ENCODE measurements at regions not wholly inside any gene's neighbourhood (a gene's known extent, or its start where the extent isn't known, plus 50 kb on each side); places are given as distances from the start of the nearest gene placed in this dataset.
"Not testable (repeated sequence)": the region's sequence is repeated elsewhere in the genome, so short reads cannot be mapped to it uniquely, and the experiment has no call there.

DNA sequence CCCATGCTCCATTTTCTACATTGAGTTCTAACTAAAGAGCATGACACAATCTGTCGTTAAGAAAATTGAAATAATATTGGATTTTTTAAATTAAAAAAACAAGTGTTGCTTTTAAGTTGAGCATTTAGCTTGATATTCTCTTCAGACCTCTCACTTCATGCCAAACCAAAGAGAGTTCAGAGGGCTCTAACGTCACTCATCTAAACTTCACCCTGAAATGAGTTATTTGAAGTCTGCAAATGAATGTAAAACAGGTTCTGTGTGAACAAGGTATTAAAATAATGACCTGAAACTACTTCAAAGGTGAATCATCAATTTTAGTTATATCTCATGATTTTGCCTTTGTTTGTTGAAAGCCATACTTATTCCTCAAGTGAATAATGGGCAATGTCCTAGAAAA lies 61.8 kb downstream of the MRPL57 start:
- Histone ChIP-seq H3K9me3 (ENCODE audit: control insufficient read depth, low read length) (no peaks in the 10 kb centered on the region), H3K4me1 (no peaks in the 10 kb centered on the region), H3K4me2 (ENCODE audit: low read length) (no peak overlapping the region), H3K27me3 (ENCODE audit: control insufficient read depth, insufficient read depth, low read length) (no peaks in the 10 kb centered on the region), H3K4me3 (ENCODE audit: low read depth, low read length) (no peak overlapping the region), H3K79me2 (no peaks in the 10 kb centered on the region), H3K36me3 (ENCODE audit: control insufficient read depth, insufficient read depth, low read length) (no peaks in the 10 kb centered on the region), H3K27ac (no peak overlapping the region), H3K9ac (no peak overlapping the region), H2AFZ (no peak overlapping the region)
- TF ChIP-seq, protein P1, sequence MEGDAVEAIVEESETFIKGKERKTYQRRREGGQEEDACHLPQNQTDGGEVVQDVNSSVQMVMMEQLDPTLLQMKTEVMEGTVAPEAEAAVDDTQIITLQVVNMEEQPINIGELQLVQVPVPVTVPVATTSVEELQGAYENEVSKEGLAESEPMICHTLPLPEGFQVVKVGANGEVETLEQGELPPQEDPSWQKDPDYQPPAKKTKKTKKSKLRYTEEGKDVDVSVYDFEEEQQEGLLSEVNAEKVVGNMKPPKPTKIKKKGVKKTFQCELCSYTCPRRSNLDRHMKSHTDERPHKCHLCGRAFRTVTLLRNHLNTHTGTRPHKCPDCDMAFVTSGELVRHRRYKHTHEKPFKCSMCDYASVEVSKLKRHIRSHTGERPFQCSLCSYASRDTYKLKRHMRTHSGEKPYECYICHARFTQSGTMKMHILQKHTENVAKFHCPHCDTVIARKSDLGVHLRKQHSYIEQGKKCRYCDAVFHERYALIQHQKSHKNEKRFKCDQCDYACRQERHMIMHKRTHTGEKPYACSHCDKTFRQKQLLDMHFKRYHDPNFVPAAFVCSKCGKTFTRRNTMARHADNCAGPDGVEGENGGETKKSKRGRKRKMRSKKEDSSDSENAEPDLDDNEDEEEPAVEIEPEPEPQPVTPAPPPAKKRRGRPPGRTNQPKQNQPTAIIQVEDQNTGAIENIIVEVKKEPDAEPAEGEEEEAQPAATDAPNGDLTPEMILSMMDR (IDR thresholded peaks at IDR 0.05), result no peak

DNA sequence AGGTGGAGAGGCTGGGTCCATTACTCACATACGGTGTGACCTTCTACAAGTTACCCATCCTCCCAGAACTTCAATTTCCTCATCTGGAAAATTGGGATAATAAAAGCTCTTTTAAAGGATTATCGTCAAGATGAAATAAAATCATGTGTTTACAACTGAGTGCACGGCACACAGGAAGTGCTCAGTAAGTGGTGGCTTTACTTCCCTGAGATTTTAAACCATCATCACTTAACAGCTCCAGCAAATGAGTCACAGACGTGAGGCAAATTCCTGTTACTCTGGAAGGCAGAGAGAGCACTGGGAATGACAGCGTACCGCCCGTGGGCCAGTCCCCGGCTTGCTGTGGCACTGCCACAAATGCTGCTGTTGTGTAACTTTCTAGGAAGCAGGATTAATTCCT lies 64.1 kb downstream of the MRPL57 start:
- Histone ChIP-seq H3K79me2 (no peaks in the 10 kb centered on the region), H3K27ac (no peak overlapping the region), H3K9me3 (ENCODE audit: control insufficient read depth, low read length) (no peaks in the 10 kb centered on the region), H2AFZ (no peak overlapping the region), H3K4me3 (ENCODE audit: low read depth, low read length) (no peak overlapping the region), H3K36me3 (ENCODE audit: control insufficient read depth, insufficient read depth, low read length) (no peaks in the 10 kb centered on the region), H3K4me1 (peaks cover 2% of the 10 kb centered on the region), H3K4me2 (ENCODE audit: low read length) (no peak overlapping the region), H3K9ac (no peak overlapping the region), H3K27me3 (ENCODE audit: control insufficient read depth, insufficient read depth, low read length) (no peaks in the 10 kb centered on the region)
- TF ChIP-seq, protein P1 (IDR thresholded peaks at IDR 0.05), result no peak

DNA sequence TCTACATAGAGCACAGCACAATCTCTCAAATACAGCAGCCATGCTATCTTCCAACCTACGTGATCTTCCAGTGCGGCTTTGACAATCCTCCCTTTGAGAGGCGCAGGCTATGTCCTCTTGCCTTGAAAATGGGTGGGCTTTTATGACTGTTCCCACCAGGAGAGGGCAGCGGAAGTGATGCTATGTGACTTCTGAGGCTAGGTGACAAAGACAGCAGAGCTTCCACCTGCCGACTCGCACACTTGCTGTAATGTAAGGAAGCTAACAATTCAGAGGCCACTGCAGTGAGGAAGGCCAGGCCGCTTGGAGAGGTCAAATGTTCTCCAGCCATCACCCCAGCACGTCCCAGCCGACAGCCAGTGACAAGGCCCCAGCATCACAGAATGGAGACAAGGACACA lies 65.8 kb downstream of the MRPL57 start:
- Histone ChIP-seq H3K4me1 (peaks cover 2% of the 10 kb centered on the region), H3K9me3 (ENCODE audit: control insufficient read depth, low read length) (no peaks in the 10 kb centered on the region), H3K4me3 (ENCODE audit: low read depth, low read length) (no peak overlapping the region), H2AFZ (no peak overlapping the region), H3K9ac (no peak overlapping the region), H3K27ac (no peak overlapping the region), H3K4me2 (ENCODE audit: low read length) (no peak overlapping the region), H3K36me3 (ENCODE audit: control insufficient read depth, insufficient read depth, low read length) (no peaks in the 10 kb centered on the region), H3K79me2 (no peaks in the 10 kb centered on the region), H3K27me3 (ENCODE audit: control insufficient read depth, insufficient read depth, low read length) (no peaks in the 10 kb centered on the region)
- TF ChIP-seq, protein P1 (IDR thresholded peaks at IDR 0.05), result no peak

DNA sequence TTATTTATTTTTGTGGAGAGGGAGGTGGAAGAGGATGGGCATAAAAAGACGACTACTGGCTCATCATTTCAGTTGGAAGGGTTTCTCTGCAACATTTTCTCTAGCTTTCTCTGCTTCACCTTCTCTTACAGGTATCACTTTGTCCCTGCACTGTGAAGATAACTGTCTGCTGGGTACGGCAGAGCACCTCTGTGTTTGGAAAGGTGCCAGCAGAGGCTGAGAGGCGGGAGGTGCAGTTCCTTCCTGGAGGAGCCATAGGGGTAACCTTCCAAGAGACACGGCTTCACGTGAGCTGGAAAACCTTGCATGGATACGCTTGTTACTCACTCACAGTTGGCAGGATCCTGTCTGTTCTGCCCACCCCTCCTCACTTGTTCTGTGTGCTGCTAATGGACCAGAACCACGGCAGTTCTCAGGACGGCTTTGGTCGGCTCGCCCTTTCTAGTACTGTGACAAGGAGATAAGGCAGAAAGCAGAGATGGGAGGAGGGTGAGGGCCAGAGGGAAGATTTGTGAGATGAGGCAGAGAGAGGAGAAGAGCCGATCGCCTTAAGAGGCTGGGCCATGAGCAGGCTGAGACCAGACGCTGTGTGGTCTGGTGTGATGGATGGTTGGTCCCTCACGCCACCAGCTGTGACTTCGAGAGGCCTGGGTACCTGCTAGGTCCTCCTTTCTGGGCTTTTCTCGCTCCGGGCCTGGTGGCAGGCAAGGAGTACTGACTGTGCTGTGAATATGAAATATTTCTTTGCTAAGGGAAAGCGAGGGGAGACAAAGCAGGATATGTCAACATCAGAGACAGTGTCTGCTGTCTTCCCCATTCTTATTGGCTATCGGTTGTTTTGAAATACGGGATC lies 66.8 kb downstream of the MRPL57 start:
- H3K9ac ChIP-seq, result no peak overlapping the region
- peak overlapping the region; percentile 36 for H3K4me3 ChIP-seq (ENCODE audit: low read depth, low read length)
- H3K27ac ChIP-seq, result peak overlapping the region; percentile 77

DNA sequence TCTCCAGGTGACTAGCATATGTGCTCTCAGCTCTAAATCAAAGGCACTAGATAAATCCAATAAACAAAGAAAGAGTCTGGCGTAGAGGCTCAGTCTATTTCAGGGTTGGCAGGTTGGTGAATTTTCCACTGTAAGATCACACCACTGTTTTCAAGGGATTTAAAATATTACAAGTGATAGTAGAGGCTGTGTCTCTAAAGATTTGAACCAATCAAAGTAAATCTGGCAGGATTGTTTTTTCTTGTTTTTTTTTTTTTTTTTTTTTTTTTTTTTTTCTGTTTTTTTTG lies 67.4 kb downstream of the MRPL57 start:
- not testable (repeated sequence) for H3K4me2 ChIP-seq (ENCODE audit: low read length); H3K4me1 ChIP-seq; H3K79me2 ChIP-seq; H3K27me3 ChIP-seq (ENCODE audit: control insufficient read depth, insufficient read depth, low read length); H3K9ac ChIP-seq; H3K4me3 ChIP-seq (ENCODE audit: low read depth, low read length); H3K36me3 ChIP-seq (ENCODE audit: control insufficient read depth, insufficient read depth, low read length); H3K9me3 ChIP-seq (ENCODE audit: control insufficient read depth, low read length)
- Histone ChIP-seq H2AFZ (peak overlapping the region; percentile 79), H3K27ac (peak overlapping the region; percentile 77)

More for the DNA sequence above, 66.8 kb downstream of the MRPL57 start:
- Histone ChIP-seq H3K4me1 (peaks cover 2% of the 10 kb centered on the region), H3K79me2 (no peaks in the 10 kb centered on the region), H2AFZ (peak overlapping the region; percentile 79), H3K36me3 (ENCODE audit: control insufficient read depth, insufficient read depth, low read length) (no peaks in the 10 kb centered on the region), H3K4me2 (ENCODE audit: low read length) (peak overlapping the region; percentile 72), H3K27me3 (ENCODE audit: control insufficient read depth, insufficient read depth, low read length) (no peaks in the 10 kb centered on the region), H3K9me3 (ENCODE audit: control insufficient read depth, low read length) (no peaks in the 10 kb centered on the region)
- TF ChIP-seq, protein P1 (IDR thresholded peaks at IDR 0.05), result no peak
